ENCODE measurements at regions not wholly inside any gene's neighbourhood (a gene's known extent, or its start where the extent isn't known, plus 50 kb on each side); places are given as distances from the start of the nearest gene placed in this dataset.

GRCh38 chr20:50314678-50315335, 124.2 kb downstream of the CEBPB start:
- DNase-seq, result no peak

- no peak for DNase-seq
Measured at GRCh38 chr20:50315586-50316551, 125.2 kb downstream of the CEBPB start.

- DNase-seq, result no peak
Measured at GRCh38 chr20:50317116-50317515, 126.5 kb downstream of the CEBPB start.

- DNase-seq, result no peak
Measured at GRCh38 chr20:50317609-50318008, 127.0 kb downstream of the CEBPB start.

GRCh38 chr20:50318710-50319109, 128.1 kb downstream of the CEBPB start:
- DNase-seq, result no peak

GRCh38 chr20:50320005-50320900, 129.6 kb downstream of the CEBPB start:
- no peak for DNase-seq

- no peak for DNase-seq
Measured at GRCh38 chr20:50320901-50321796, 130.5 kb downstream of the CEBPB start.

GRCh38 chr20:50321797-50322480, 131.3 kb downstream of the CEBPB start:
- no peak for DNase-seq

- no peak for DNase-seq
Measured at GRCh38 chr20:50322703-50323131, 132.1 kb downstream of the CEBPB start.

- DNase-seq, result no peak
Measured at GRCh38 chr20:50323209-50323608, 132.6 kb downstream of the CEBPB start.

GRCh38 chr20:50323777-50324775, 133.4 kb downstream of the CEBPB start:
- DNase-seq, result no peak

GRCh38 chr20:50325215-50325614, 134.6 kb downstream of the CEBPB start:
- no peak for DNase-seq

GRCh38 chr20:50325651-50326050, 135.0 kb downstream of the CEBPB start:
- no peak for DNase-seq

- no peak for DNase-seq
Measured at GRCh38 chr20:50327666-50328065, 137.0 kb downstream of the CEBPB start.

- no peak for DNase-seq
Measured at GRCh38 chr20:50328222-50328979, 137.8 kb downstream of the CEBPB start.

- no peak for DNase-seq
Measured at GRCh38 chr20:50328996-50329898, 138.6 kb downstream of the CEBPB start.

GRCh38 chr20:50329981-50330503, 139.4 kb downstream of the CEBPB start:
- no peak for DNase-seq
